Body of pancreas (tissue), 4 donors: ENCODE measurements at regions not wholly inside any gene's neighbourhood (a gene's known extent, or its start where the extent isn't known, plus 50 kb on each side); places are given as distances from the start of the nearest gene placed in this dataset.

Source experiments
- POLR2A ChIP-seq, 3 donors: fragments of 450-650 bp; IDR thresholded peaks; one replicate each; pipeline ENCODE4 v1.6.1; 2016; ENCODE audit warnings: antibody characterized with exemption in 3 of 3, mild to moderate bottlenecking in 2 of 3
- TF ChIP-seq, protein P1 (sequence below), 7 experiments: fragments of 450-650 bp in 4 of 7; fragments of 200-600 bp in 3 of 7; sonication (generic) in 3 of 7; IDR thresholded peaks; one replicate each; pipeline ENCODE4 v1.5.1; 2016 to 2019; ENCODE audit warnings: antibody characterized with exemption in 7 of 7

DNA sequence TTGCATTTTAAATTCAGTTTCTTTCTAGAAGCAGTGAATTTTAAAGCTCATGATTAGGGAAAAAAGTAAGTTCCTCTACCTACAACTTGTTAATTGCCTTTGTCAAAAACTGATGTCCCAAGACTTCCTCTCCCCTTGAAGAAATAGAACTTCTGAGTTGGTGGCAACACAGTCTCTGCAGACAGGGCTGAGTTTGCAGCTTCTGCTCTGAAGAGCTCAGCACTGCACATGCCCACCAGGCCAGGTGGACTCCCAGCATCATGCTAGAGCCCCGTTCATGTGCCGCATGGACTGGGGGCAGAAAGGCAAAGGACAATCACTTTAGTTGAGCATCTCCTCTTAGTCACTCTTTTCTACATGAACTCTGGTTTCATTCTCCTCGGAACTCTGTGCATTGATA, 620.1 kb downstream of the VRK1 start:
- TF ChIP-seq, protein P1, sequence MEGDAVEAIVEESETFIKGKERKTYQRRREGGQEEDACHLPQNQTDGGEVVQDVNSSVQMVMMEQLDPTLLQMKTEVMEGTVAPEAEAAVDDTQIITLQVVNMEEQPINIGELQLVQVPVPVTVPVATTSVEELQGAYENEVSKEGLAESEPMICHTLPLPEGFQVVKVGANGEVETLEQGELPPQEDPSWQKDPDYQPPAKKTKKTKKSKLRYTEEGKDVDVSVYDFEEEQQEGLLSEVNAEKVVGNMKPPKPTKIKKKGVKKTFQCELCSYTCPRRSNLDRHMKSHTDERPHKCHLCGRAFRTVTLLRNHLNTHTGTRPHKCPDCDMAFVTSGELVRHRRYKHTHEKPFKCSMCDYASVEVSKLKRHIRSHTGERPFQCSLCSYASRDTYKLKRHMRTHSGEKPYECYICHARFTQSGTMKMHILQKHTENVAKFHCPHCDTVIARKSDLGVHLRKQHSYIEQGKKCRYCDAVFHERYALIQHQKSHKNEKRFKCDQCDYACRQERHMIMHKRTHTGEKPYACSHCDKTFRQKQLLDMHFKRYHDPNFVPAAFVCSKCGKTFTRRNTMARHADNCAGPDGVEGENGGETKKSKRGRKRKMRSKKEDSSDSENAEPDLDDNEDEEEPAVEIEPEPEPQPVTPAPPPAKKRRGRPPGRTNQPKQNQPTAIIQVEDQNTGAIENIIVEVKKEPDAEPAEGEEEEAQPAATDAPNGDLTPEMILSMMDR (IDR thresholded peaks at IDR 0.05), result no peak
- TF ChIP-seq POLR2A (IDR thresholded peaks at IDR 0.05), result no peak
